SJCRH30 (cell line): ENCODE measurements at regions not wholly inside any gene's neighbourhood (a gene's known extent, or its start where the extent isn't known, plus 50 kb on each side); places are given as distances from the start of the nearest gene placed in this dataset.
"Not testable (repeated sequence)": the region's sequence is repeated elsewhere in the genome, so short reads cannot be mapped to it uniquely, and the experiment has no call there.

ENCODE experiments used
- DNase-seq, 2 experiments: peaks; one replicate each; pipeline ENCODE4 v3.0.0-alpha.2; 2015 to 2020
- H3K27ac ChIP-seq: fragments of 250-450 bp; sonication (Bioruptor Pico); 2 replicates; pipeline ENCODE4 v1.5.1; 2020; ENCODE audit warnings: mild to moderate bottlenecking, moderate library complexity
- H3K27me3 ChIP-seq: fragments of 250-450 bp; sonication (Bioruptor Pico); 2 replicates; pipeline ENCODE4 v1.5.1; 2020; ENCODE audit warnings: mild to moderate bottlenecking, moderate library complexity
- H3K36me3 ChIP-seq: fragments of 250-450 bp; sonication (Bioruptor Pico); 2 replicates; pipeline ENCODE4 v1.5.1; 2020; ENCODE audit warnings: mild to moderate bottlenecking, moderate library complexity
- H3K4me1 ChIP-seq: fragments of 250-450 bp; sonication (Bioruptor Pico); 2 replicates; pipeline ENCODE4 v1.5.1; 2020; ENCODE audit warnings: mild to moderate bottlenecking, moderate library complexity
- H3K4me3 ChIP-seq: fragments of 250-450 bp; sonication (Bioruptor Pico); 2 replicates; pipeline ENCODE4 v1.5.1; 2020; ENCODE audit warnings: mild to moderate bottlenecking, moderate library complexity
- H3K9me3 ChIP-seq: fragments of 250-450 bp; sonication (Bioruptor Pico); replicated peaks from 2 replicates; pipeline ENCODE4 v1.5.1; 2020; ENCODE audit warnings: mild to moderate bottlenecking, moderate library complexity

- Histone ChIP-seq H3K36me3 (no peaks in the 10 kb centered on the region), H3K27me3 (0 out of 2 replicates have a peak, but pooled peaks cover 13% of the 10 kb centered on the region), H3K4me3 (no peak overlapping the region), H3K9me3 (no peaks in the 10 kb centered on the region), H3K4me1 (no peaks in the 10 kb centered on the region), H3K27ac (no peak overlapping the region)
- DNase-seq: no peak
These were observed 805.9 kb upstream of the AUTS2 start for GRCh38 chr7:68792351-68792750.

DNA sequence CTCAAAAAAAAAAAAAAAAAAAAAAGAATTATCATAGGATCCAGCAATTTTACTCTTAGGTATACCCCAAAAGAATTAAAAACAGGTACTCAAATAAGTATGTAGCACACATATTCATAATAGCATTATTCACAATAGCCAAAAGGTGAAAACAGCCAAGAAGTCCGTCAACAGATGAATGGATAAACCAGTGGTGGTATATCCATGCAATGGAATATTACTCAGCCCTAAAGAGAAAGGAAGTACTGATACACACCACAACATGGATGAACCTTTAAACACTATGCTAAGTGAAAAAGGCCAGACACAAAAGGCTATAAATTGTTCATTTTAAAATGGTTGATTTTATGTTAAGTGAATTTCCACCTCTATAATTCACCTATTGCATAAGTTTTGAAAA lies 804.8 kb upstream of the AUTS2 start:
- no peaks in the 10 kb centered on the region for H3K36me3 ChIP-seq
- H3K4me3 ChIP-seq: no peak overlapping the region
- DNase-seq: no peak
- H3K27me3 ChIP-seq: 0 out of 2 replicates have a peak, but pooled peaks cover 9% of the 10 kb centered on the region
- H3K4me1 ChIP-seq: no peaks in the 10 kb centered on the region
- H3K27ac ChIP-seq: no peak overlapping the region
- H3K9me3 ChIP-seq: no peaks in the 10 kb centered on the region

DNA sequence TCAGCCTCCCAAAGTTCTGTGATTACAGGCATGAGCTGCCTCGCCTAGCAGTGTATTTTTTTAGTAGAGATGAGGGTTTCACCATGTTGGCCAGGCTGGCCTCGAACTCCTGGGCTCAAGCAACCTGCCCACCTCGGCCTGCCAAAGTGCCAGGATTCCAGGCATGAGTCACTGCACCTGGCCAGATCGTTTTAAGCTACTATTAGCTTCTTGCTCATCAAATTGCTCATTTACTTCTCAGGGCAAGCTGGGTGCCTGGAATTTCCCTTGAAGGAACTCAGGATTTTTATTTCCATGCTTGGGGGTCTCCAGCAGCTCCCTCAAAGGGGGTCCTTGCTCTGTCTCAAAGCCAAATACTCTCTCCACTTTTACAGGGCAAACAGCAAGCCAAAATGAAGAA lies 798.0 kb upstream of the AUTS2 start:
- Histone ChIP-seq H3K36me3 (no peaks in the 10 kb centered on the region), H3K27me3 (0 out of 2 replicates have a peak, but pooled peaks cover 4% of the 10 kb centered on the region), H3K27ac (no peak overlapping the region), H3K4me1 (no peaks in the 10 kb centered on the region), H3K4me3 (no peak overlapping the region), H3K9me3 (no peaks in the 10 kb centered on the region; the same call in 1 of the 2 replicates)
- no peak for DNase-seq

DNA sequence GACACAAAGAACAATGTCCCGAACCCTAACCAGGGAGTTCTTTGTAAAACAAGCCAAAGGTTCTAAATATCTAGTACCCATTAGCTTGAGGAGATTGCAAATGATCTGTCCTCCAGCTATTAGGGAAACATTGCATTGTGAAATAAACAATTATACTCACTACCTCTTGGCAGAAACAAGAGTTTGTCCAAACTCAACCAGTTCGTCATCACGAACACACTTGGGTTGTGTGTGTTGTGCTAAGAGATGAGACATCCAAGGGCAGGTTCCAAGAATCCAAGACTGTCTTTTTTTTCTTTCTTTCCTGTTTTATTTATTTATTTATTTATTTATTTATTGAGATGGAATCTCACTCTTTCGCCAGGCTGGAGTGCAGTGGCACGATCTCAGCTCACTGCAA lies 793.1 kb upstream of the AUTS2 start:
- Histone ChIP-seq H3K36me3 (no peaks in the 10 kb centered on the region; the same call in 1 of the 2 replicates), H3K4me1 (no peaks in the 10 kb centered on the region), H3K4me3 (no peak overlapping the region), H3K27ac (no peak overlapping the region), H3K27me3 (no peaks in the 10 kb centered on the region), H3K9me3 (no peaks in the 10 kb centered on the region; the same call in 1 of the 2 replicates)
- DNase-seq: no peak

GRCh38 chr7:68807666-68808065 lies 790.6 kb upstream of the AUTS2 start:
- no peaks in the 10 kb centered on the region for H3K27me3 ChIP-seq
- no peak overlapping the region for H3K27ac ChIP-seq
- no peaks in the 10 kb centered on the region; the same call in 1 of the 2 replicates for H3K36me3 ChIP-seq
- H3K4me1 ChIP-seq: no peaks in the 10 kb centered on the region
- no peak for DNase-seq
- H3K4me3 ChIP-seq: no peak overlapping the region
- no peaks in the 10 kb centered on the region; the same call in 1 of the 2 replicates for H3K9me3 ChIP-seq

- H3K9me3 ChIP-seq: no peaks in the 10 kb centered on the region
- no peaks in the 10 kb centered on the region for H3K4me1 ChIP-seq
- no peak overlapping the region for H3K4me3 ChIP-seq
- H3K27me3 ChIP-seq: no peaks in the 10 kb centered on the region
- no peak for DNase-seq
- H3K27ac ChIP-seq: no peak overlapping the region
- no peaks in the 10 kb centered on the region; the same call in 1 of the 2 replicates for H3K36me3 ChIP-seq
These were observed 784.7 kb upstream of the AUTS2 start for GRCh38 chr7:68813551-68814080.

DNA sequence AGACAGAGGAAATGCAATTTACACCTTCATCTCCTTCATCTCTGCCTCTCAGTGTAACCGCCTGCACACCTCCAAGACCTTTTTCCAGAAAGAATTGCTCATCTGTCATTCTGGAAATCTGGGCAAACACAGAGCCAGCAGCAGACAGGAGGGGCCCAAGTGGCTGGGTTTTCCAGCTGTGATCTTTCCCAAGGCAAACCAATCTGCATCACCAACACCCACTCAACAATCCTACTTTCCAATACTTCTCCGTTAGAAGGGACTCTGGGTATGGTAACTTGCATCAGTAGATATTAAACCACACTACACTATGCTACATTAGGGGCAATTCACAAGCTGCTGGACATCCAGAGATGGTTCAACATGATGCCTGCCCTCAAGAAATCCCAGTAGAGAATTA lies 781.8 kb upstream of the AUTS2 start:
- no peak for DNase-seq
- Histone ChIP-seq H3K36me3 (no peaks in the 10 kb centered on the region), H3K9me3 (no peaks in the 10 kb centered on the region), H3K4me1 (no peaks in the 10 kb centered on the region), H3K27ac (no peak overlapping the region), H3K4me3 (no peak overlapping the region), H3K27me3 (no peaks in the 10 kb centered on the region)

DNA sequence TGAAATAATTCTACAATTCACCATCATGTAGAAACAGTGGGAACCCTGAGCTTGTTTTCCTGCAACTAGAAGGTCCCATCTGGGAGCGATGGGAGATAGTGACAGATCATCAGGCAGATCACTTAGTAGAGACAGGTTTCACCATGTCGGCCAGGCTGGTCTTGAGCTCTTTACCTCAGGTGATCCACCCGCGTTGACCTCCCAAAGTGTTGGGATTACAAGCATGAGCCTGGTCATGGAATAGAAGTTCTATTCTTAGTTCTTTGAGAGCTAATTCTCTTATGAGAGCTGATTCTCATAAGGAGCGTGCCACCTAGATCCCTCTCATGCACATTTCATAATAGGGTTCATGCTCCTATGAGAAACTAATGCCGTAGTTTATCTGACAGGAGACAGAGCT lies 778.0 kb upstream of the AUTS2 start:
- no peaks in the 10 kb centered on the region for H3K36me3 ChIP-seq
- H3K4me3 ChIP-seq: no peak overlapping the region
- no peak for DNase-seq
- no peak overlapping the region for H3K27ac ChIP-seq
- no peaks in the 10 kb centered on the region for H3K9me3 ChIP-seq
- no peaks in the 10 kb centered on the region for H3K4me1 ChIP-seq
- H3K27me3 ChIP-seq: no peaks in the 10 kb centered on the region

DNA sequence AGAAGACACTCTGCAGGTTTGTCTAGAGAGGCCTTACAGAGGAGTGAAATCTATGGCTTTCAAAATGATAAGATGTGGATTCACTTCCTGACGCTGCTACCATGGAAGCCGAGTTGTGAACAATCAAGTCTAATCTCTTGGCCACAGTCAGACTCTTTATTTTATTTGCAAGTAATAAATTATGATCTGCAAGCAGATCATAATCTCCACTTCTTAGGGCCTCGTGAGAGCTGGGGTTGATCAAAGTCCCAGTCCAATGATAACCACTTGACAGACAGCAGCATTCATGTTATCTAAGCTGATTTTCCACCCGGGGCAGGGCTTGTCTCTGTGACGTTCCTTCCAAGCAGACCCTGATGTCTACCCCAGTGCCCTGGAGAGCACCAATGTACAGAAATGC lies 776.4 kb upstream of the AUTS2 start:
- H3K27ac ChIP-seq: no peak overlapping the region
- H3K4me3 ChIP-seq: no peak overlapping the region
- H3K27me3 ChIP-seq: no peaks in the 10 kb centered on the region
- no peaks in the 10 kb centered on the region for H3K36me3 ChIP-seq
- H3K9me3 ChIP-seq: no peaks in the 10 kb centered on the region
- DNase-seq: no peak
- no peaks in the 10 kb centered on the region for H3K4me1 ChIP-seq

DNA sequence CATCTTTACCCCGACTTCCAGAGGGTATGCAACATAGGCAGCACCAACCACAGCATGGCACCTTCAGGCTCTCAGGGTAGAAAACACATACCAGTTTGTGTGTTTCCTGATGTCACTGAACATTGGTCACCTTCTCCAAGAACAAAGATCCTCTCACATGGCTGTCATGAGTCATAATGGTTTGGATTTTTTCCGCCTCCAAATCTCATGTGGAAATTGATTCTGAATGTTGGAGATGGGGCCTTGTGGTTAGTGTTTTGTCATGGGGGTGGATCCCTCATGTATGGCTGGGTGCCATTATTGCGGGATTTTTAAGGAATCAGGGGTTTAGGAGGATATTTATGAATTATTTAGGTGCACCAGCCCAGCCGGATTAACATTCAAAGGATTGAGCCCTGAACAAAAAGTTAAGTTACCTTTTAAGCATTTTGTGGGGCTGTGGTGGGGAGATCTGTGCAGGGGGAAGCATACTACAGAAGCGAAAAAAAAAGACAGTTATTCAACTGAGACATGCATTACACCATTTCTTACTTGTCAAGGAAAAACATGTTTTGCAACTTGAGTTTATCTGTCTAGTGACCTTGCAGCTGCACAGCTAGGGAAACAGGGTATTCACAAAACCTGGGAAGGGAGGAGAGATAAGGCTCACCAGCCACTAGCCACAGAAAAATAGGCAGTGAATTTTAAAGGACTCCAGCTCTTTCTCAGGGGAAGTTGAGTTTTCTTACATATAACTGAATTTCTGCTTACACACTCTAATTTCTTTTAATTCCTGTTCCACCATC lies 774.1 kb upstream of the AUTS2 start:
- no peaks in the 10 kb centered on the region for H3K27me3 ChIP-seq
- H3K36me3 ChIP-seq: no peaks in the 10 kb centered on the region
- no peak overlapping the region for H3K4me3 ChIP-seq
- no peaks in the 10 kb centered on the region for H3K4me1 ChIP-seq
- no peak overlapping the region for H3K27ac ChIP-seq
- no peaks in the 10 kb centered on the region for H3K9me3 ChIP-seq
- no peak for DNase-seq

DNA sequence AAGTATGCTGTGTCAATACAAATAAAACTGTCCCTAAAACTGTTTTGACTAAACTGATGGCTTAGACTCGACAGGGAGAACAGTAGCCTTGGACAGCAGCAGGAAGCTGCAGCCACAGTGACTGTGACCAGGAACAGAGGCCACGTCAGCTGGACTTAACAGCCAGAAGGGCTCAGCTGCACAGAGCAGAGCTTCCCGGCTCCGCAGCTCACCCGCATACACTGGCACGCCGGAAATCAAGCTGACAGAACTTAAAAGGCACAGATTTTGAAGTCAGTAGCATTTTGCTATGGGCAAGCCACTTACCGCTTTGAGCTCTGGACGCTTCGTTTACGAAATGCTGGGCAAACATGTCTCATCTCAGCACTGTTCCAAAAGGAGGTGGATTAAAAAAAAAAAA lies 769.7 kb upstream of the AUTS2 start:
- Histone ChIP-seq H3K4me1 (no peaks in the 10 kb centered on the region), H3K4me3 (no peak overlapping the region), H3K27me3 (no peaks in the 10 kb centered on the region; the same call in 1 of the 2 replicates), H3K27ac (no peak overlapping the region), H3K9me3 (no peaks in the 10 kb centered on the region), H3K36me3 (no peaks in the 10 kb centered on the region)
- no peak for DNase-seq

- Histone ChIP-seq H3K4me3 (no peak overlapping the region), H3K27me3 (no peaks in the 10 kb centered on the region; the same call in 1 of the 2 replicates), H3K4me1 (no peaks in the 10 kb centered on the region), H3K9me3 (no peaks in the 10 kb centered on the region), H3K27ac (no peak overlapping the region), H3K36me3 (no peaks in the 10 kb centered on the region)
- no peak for DNase-seq
These were observed 764.9 kb upstream of the AUTS2 start for GRCh38 chr7:68833422-68833821.

GRCh38 chr7:68839014-68839413 lies 759.3 kb upstream of the AUTS2 start:
- no peak for DNase-seq
- H3K27me3 ChIP-seq: no peaks in the 10 kb centered on the region
- no peaks in the 10 kb centered on the region for H3K4me1 ChIP-seq
- no peak overlapping the region for H3K27ac ChIP-seq
- H3K36me3 ChIP-seq: no peaks in the 10 kb centered on the region
- no peak overlapping the region for H3K4me3 ChIP-seq
- no peaks in the 10 kb centered on the region for H3K9me3 ChIP-seq

GRCh38 chr7:68840991-68841390 lies 757.3 kb upstream of the AUTS2 start:
- H3K9me3 ChIP-seq: no peaks in the 10 kb centered on the region
- no peak overlapping the region for H3K4me3 ChIP-seq
- H3K27me3 ChIP-seq: no peaks in the 10 kb centered on the region
- no peak overlapping the region for H3K27ac ChIP-seq
- H3K4me1 ChIP-seq: no peaks in the 10 kb centered on the region
- no peaks in the 10 kb centered on the region for H3K36me3 ChIP-seq
- no peak for DNase-seq

GRCh38 chr7:68843985-68844384 lies 754.3 kb upstream of the AUTS2 start:
- H3K36me3 ChIP-seq, H3K27ac ChIP-seq, H3K4me3 ChIP-seq, H3K4me1 ChIP-seq, DNase-seq, H3K27me3 ChIP-seq, H3K9me3 ChIP-seq: not testable (repeated sequence)
